ENCODE measurements at regions not wholly inside any gene's neighbourhood (a gene's known extent, or its start where the extent isn't known, plus 50 kb on each side); places are given as distances from the start of the nearest gene placed in this dataset.

DNA sequence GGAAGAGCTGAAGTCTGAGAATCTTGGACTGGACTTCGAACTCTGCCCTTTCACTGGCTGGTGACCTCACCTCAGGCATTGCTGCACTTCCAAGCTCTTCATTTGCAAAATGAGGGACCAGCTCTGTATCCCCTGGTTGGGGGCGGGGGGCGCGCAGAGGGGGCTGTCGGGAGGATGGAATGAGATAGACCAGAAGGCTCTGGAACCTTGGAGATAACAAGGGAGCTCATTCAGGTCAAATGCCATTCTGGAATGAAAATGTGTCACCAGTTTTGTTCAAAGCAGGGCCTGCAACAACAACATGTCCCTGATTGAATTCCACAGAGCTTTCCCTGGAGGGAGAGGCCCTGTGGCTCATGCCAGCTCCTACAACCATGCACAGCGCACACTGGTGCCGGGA, 370.5 kb downstream of the MN1 start:
- intact Hi-C loops (cut with micrococcal nuclease), result no loop called here
- ATAC-seq (no peak), DNase-seq (no peak)
- no peaks in the 10 kb centered on the region for H3K36me3 ChIP-seq (ENCODE audit: control insufficient read depth in 2 of 3, insufficient read depth in 3 of 3, low read length in 3 of 3)
- no peak overlapping the region for H3K27ac ChIP-seq (ENCODE audit: low read depth, low read length)
- POLR2A ChIA-PET, result no interaction called here
- H3K9me3 Mint-ChIP-seq, result peaks cover 7 to 33% (median 14%) of the 10 kb centered on the region in 11 donors
- no peaks in the 10 kb centered on the region for H3K27me3 ChIP-seq (ENCODE audit: control insufficient read depth in 2 of 2, insufficient read depth in 2 of 2, low read length in 2 of 2)
- H3K4me1 Mint-ChIP-seq, result no peaks in the 10 kb centered on the region
- peaks cover 0 to 13% (median 0%) of the 10 kb centered on the region in 5 donors for H3K36me3 Mint-ChIP-seq
- H3K9me3 ChIP-seq (ENCODE audit: control insufficient read depth in 2 of 3, low read length in 3 of 3), result peaks cover 0 to 21% (median 0%) of the 10 kb centered on the region in 3 experiments
- no peaks in the 10 kb centered on the region for H3K4me1 ChIP-seq (ENCODE audit: control insufficient read depth in 2 of 2, insufficient read depth in 2 of 2, low read length in 2 of 2)
- no peak overlapping the region for H3K4me3 Mint-ChIP-seq
- CTCF ChIA-PET, result no interaction called here
- peaks cover 0 to 36% (median 9%) of the 10 kb centered on the region in 5 donors for H3K27me3 Mint-ChIP-seq
- H3K4me3 ChIP-seq (ENCODE audit: low read length), result no peak overlapping the region
- H3K27ac Mint-ChIP-seq, result no peak overlapping the region

DNA sequence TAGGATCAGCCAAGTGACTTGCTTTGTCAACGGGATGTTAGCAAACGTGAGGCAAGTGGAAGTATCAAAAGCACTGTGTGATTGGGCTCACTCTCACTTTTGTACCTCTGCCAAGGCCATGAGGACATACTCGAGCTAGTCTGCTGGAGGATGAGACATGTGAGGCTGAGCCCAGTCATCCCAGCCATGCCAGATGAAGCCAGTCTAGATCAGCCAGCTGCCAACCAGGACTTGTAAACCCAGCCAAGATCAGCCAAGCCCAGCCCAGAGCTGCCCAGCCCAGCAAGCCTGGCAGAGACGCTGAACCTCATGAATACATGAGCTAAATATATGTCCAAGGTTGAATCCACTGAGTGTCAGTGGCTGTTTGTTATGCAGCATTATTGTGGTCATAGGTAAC, 369.7 kb downstream of the MN1 start:
- no peaks in the 10 kb centered on the region for H3K27me3 ChIP-seq (ENCODE audit: control insufficient read depth in 2 of 2, insufficient read depth in 2 of 2, low read length in 2 of 2)
- H3K9me3 ChIP-seq (ENCODE audit: control insufficient read depth in 2 of 3, low read length in 3 of 3), result peaks cover 0 to 21% (median 0%) of the 10 kb centered on the region in 3 experiments
- intact Hi-C loops (cut with micrococcal nuclease), result no loop called here
- H3K27ac Mint-ChIP-seq, result no peak overlapping the region
- no peak overlapping the region for H3K4me3 ChIP-seq (ENCODE audit: low read length)
- CTCF ChIA-PET, result no interaction called here
- H3K27ac ChIP-seq (ENCODE audit: low read depth, low read length), result no peak overlapping the region
- peaks cover 0 to 13% (median 0%) of the 10 kb centered on the region in 5 donors for H3K36me3 Mint-ChIP-seq
- H3K4me1 Mint-ChIP-seq, result no peaks in the 10 kb centered on the region
- peaks cover 0 to 36% (median 9%) of the 10 kb centered on the region in 5 donors for H3K27me3 Mint-ChIP-seq
- POLR2A ChIA-PET, result no interaction called here
- no peaks in the 10 kb centered on the region for H3K36me3 ChIP-seq (ENCODE audit: control insufficient read depth in 2 of 3, insufficient read depth in 3 of 3, low read length in 3 of 3)
- no peak for ATAC-seq
- no peak for DNase-seq
- H3K4me3 Mint-ChIP-seq, result no peak overlapping the region
- H3K9me3 Mint-ChIP-seq, result peaks cover 7 to 33% (median 14%) of the 10 kb centered on the region in 11 donors
- H3K4me1 ChIP-seq (ENCODE audit: control insufficient read depth in 2 of 2, insufficient read depth in 2 of 2, low read length in 2 of 2), result no peaks in the 10 kb centered on the region

DNA sequence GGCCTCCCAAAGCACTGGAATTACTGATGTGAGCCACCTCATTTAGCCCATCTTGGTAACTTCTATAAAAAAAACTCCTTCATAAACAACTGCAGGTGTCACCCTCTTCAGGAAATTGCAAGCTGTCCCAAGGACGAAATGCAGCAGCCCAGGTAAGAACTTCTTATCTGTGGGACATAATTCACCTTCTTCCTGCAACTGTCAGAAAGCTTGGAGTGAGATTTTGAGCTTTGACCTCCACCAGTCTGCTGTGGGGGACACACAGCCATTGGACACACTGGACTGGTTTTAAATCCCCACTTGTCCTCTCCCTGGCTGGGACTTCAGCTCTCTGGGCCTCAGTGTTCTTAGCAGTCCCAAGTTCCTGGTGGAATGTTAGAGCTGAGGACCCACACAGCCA, 368.5 kb downstream of the MN1 start:
- H3K4me3 Mint-ChIP-seq, result no peak overlapping the region
- H3K4me1 Mint-ChIP-seq, result no peaks in the 10 kb centered on the region
- no peak for DNase-seq
- Histone ChIP-seq H3K4me1 (ENCODE audit: control insufficient read depth in 2 of 2, insufficient read depth in 2 of 2, low read length in 2 of 2) (no peaks in the 10 kb centered on the region), H3K27me3 (ENCODE audit: control insufficient read depth in 2 of 2, insufficient read depth in 2 of 2, low read length in 2 of 2) (no peaks in the 10 kb centered on the region), H3K27ac (ENCODE audit: low read depth, low read length) (no peak overlapping the region), H3K36me3 (ENCODE audit: control insufficient read depth in 2 of 3, insufficient read depth in 3 of 3, low read length in 3 of 3) (no peaks in the 10 kb centered on the region), H3K9me3 (ENCODE audit: control insufficient read depth in 2 of 3, low read length in 3 of 3) (peaks cover 0 to 17% (median 0%) of the 10 kb centered on the region in 3 experiments), H3K4me3 (ENCODE audit: low read length) (no peak overlapping the region)
- intact Hi-C loops (cut with micrococcal nuclease), result no loop called here
- ChIA-PET CTCF (no interaction called here), POLR2A (no interaction called here)
- peaks cover 0 to 28% (median 4%) of the 10 kb centered on the region in 5 donors for H3K27me3 Mint-ChIP-seq
- ATAC-seq, result no peak
- peaks cover 6 to 25% (median 12%) of the 10 kb centered on the region in 11 donors for H3K9me3 Mint-ChIP-seq
- no peak overlapping the region for H3K27ac Mint-ChIP-seq
- peaks cover 0 to 8% (median 0%) of the 10 kb centered on the region in 5 donors for H3K36me3 Mint-ChIP-seq

DNA sequence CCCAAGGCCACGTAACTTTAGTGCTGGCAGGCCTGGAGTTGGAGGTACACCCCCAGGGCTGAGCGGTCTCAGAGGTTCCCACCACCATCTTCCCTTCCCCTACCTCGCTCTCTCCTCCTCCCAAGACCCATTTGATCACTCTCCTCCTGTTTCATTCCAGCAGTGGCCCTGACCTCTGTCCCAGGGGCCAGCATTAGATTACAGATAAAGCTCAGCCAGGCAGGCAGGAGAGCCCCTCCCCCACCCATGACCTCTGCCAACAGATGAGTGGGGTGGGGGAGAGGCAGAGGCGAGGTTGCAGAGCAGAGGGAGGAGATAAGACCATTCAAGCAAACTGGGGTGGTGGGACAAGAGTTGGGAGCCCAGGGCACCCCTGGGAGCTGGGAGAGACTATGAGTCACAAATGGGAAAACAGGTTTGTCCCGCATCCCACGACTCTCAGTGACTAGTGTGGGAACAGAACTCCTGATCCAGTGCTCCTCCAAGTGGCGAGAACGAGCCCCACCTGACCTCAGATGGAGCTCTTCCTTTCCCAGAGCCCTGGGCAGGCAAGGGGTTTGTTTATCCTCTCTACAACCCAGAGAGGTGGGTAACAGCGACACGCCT, 367.9 kb downstream of the MN1 start:
- Mint-ChIP-seq H3K27me3 (peaks cover 0 to 26% (median 4%) of the 10 kb centered on the region in 5 donors), H3K9me3 (peaks cover under 1 to 21% (median 7%) of the 10 kb centered on the region in 11 donors), H3K4me3 (no peak overlapping the region), H3K27ac (no peak overlapping the region), H3K4me1 (no peaks in the 10 kb centered on the region), H3K36me3 (peaks cover 0 to 2% (median 0%) of the 10 kb centered on the region in 5 donors)
- Histone ChIP-seq H3K4me1 (ENCODE audit: control insufficient read depth in 2 of 2, insufficient read depth in 2 of 2, low read length in 2 of 2) (no peaks in the 10 kb centered on the region), H3K9me3 (ENCODE audit: control insufficient read depth in 2 of 3, low read length in 3 of 3) (peaks cover 0 to 15% (median 0%) of the 10 kb centered on the region in 3 experiments), H3K27ac (ENCODE audit: low read depth, low read length) (no peak overlapping the region), H3K36me3 (ENCODE audit: control insufficient read depth in 2 of 3, insufficient read depth in 3 of 3, low read length in 3 of 3) (no peaks in the 10 kb centered on the region), H3K27me3 (ENCODE audit: control insufficient read depth in 2 of 2, insufficient read depth in 2 of 2, low read length in 2 of 2) (no peaks in the 10 kb centered on the region), H3K4me3 (ENCODE audit: low read length) (no peak overlapping the region)
- ATAC-seq (no peak), DNase-seq (no peak)
- intact Hi-C loops (cut with micrococcal nuclease), result no loop called here
- CTCF ChIA-PET, result no interaction called here
- POLR2A ChIA-PET, result no interaction called here

DNA sequence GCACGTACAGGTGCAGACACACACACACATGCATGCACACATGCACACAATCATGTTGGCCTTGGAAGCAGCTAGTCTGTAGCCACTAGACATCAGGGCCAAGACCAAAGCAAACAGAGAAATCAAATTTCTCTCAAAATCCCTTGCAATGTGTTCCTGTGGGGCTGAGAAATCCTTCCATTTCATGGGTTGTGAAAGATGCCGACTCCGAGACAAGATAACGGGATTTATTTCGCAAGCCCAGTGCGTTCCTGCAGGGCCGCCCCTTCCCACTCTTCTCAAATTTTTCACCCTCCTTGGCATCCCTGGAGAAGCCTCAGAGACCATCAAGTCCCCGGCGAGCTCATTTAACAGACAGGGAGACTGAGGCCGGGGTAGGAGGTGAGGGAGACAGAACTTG, 366.7 kb downstream of the MN1 start:
- Mint-ChIP-seq H3K27ac (no peak overlapping the region), H3K9me3 (peaks cover 0 to 21% (median 6%) of the 10 kb centered on the region in 11 donors), H3K36me3 (no peaks in the 10 kb centered on the region), H3K4me1 (peaks cover 0 to 2% (median 0%) of the 10 kb centered on the region in 7 donors), H3K4me3 (no peak overlapping the region), H3K27me3 (peaks cover 0 to 26% (median 12%) of the 10 kb centered on the region in 5 donors)
- peaks cover 0 to 15% (median 0%) of the 10 kb centered on the region in 3 experiments for H3K9me3 ChIP-seq (ENCODE audit: control insufficient read depth in 2 of 3, low read length in 3 of 3)
- no peaks in the 10 kb centered on the region for H3K36me3 ChIP-seq (ENCODE audit: control insufficient read depth in 2 of 3, insufficient read depth in 3 of 3, low read length in 3 of 3)
- H3K4me1 ChIP-seq (ENCODE audit: control insufficient read depth in 2 of 2, insufficient read depth in 2 of 2, low read length in 2 of 2), result no peaks in the 10 kb centered on the region
- intact Hi-C loops (cut with micrococcal nuclease), result no loop called here
- no peak overlapping the region for H3K4me3 ChIP-seq (ENCODE audit: low read length)
- no peak for DNase-seq
- H3K27me3 ChIP-seq (ENCODE audit: control insufficient read depth in 2 of 2, insufficient read depth in 2 of 2, low read length in 2 of 2), result no peaks in the 10 kb centered on the region
- ATAC-seq, result no peak
- CTCF ChIA-PET, result no interaction called here
- POLR2A ChIA-PET, result no interaction called here
- H3K27ac ChIP-seq (ENCODE audit: low read depth, low read length), result no peak overlapping the region

DNA sequence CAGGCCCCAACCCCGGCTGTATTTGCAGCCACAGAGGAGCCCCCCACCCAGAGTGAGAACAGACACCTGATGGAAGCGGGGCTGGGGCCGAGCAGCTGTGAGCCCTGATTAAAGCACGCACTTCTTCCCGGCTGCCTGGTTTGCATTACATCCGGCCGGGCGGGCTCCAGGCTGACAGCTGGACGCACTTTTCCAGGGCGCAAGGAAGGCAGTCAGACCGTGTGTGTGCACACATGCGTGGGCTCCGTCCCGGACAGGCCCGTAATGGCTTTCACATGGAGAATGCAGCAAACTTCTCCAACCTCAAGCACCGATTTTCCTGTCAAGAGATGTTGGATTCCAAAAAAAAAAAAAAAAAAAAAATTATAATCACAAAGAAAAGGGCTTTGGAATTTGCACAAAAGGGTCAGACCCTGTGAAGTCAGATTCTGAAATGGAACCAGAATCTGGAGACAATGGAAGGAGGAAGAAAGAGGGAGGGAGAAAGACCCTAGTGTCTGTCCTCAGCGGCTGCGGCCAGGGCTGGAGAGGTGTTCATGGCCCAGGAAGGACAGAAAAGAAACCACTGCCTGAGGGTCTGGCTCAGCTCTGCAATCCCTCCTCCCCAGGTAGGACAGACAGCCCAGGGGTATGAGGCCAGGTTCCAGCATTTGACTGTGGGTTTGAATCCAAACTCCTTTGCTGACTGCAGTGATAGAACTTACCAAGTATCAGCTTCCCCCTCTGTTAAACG, 365.5 kb downstream of the MN1 start:
- Histone ChIP-seq H3K9me3 (ENCODE audit: control insufficient read depth in 2 of 3, low read length in 3 of 3) (peaks cover 0 to 15% (median 0%) of the 10 kb centered on the region in 3 experiments), H3K36me3 (ENCODE audit: control insufficient read depth in 2 of 3, insufficient read depth in 3 of 3, low read length in 3 of 3) (no peaks in the 10 kb centered on the region), H3K4me3 (ENCODE audit: low read length) (no peak overlapping the region), H3K27me3 (ENCODE audit: control insufficient read depth in 2 of 2, insufficient read depth in 2 of 2, low read length in 2 of 2) (no peaks in the 10 kb centered on the region), H3K27ac (ENCODE audit: low read depth, low read length) (no peak overlapping the region), H3K4me1 (ENCODE audit: control insufficient read depth in 2 of 2, insufficient read depth in 2 of 2, low read length in 2 of 2) (no peaks in the 10 kb centered on the region)
- peaks cover 0 to 7% (median 0%) of the 10 kb centered on the region in 7 donors for H3K4me1 Mint-ChIP-seq
- H3K27ac Mint-ChIP-seq, result no peak overlapping the region
- POLR2A ChIA-PET, result no interaction called here
- H3K4me3 Mint-ChIP-seq, result no peak overlapping the region
- CTCF ChIA-PET, result no interaction called here
- intact Hi-C loops (cut with micrococcal nuclease), result no loop called here
- DNase-seq (no peak), ATAC-seq (no peak)
- peaks cover 0 to 28% (median 20%) of the 10 kb centered on the region in 5 donors for H3K27me3 Mint-ChIP-seq
- no peaks in the 10 kb centered on the region for H3K36me3 Mint-ChIP-seq
- H3K9me3 Mint-ChIP-seq, result peaks cover 0 to 13% (median 6%) of the 10 kb centered on the region in 11 donors

Data from naive thymus-derived CD4-positive, alpha-beta T cell (primary cell).